Gastroesophageal sphincter (tissue), 4 donors: ENCODE measurements at regions not wholly inside any gene's neighbourhood (a gene's known extent, or its start where the extent isn't known, plus 50 kb on each side); places are given as distances from the start of the nearest gene placed in this dataset.

ENCODE experiments used
- ATAC-seq: fragments of 150-250 bp; one replicate; pipeline ENCODE4 v1.9.1; 2016; ENCODE audit warnings: mild to moderate bottlenecking, moderate library complexity
- H3K27ac ChIP-seq, 4 donors: fragments of 200-600 bp; sonication (generic) in 3 of 4; 1 replicate in 3 of 4; 2 replicates in 1 of 4; pipeline ENCODE4 v1.5.1; 2016 to 2019
- H3K27me3 ChIP-seq: fragments of 200-600 bp; sonication (generic); one replicate; pipeline ENCODE4 v1.5.1; 2019
- H3K36me3 ChIP-seq, 2 donors: fragments of 200-600 bp; sonication (generic); one replicate each; pipeline ENCODE4 v1.5.1; 2019; ENCODE audit warnings: control low read depth in 1 of 2
- H3K4me1 ChIP-seq, 3 donors: fragments of 200-600 bp; sonication (generic); 1 replicate in 2 of 3; 2 replicates in 1 of 3; pipeline ENCODE4 v1.5.1; 2016 to 2019; ENCODE audit warnings: control low read depth in 2 of 3
- H3K4me3 ChIP-seq, 2 donors: fragments of 200-600 bp; sonication (generic); one replicate each; pipeline ENCODE4 v1.5.1; 2019; ENCODE audit warnings: mild to moderate bottlenecking in 1 of 2, moderate library complexity in 1 of 2
- H3K9me3 ChIP-seq, 3 donors: fragments of 200-600 bp; sonication (generic); one replicate each; pipeline ENCODE4 v1.5.1; 2017 to 2019; ENCODE audit warnings: control low read depth in 2 of 3
- CTCF ChIP-seq, 4 experiments: fragments of 200-600 bp in 2 of 4; fragments of 450-650 bp in 2 of 4; sonication (generic) in 1 of 4; IDR thresholded peaks; one replicate each; pipeline ENCODE4 v1.5.1; 2017 to 2019; ENCODE audit warnings: antibody characterized with exemption in 4 of 4, mild to moderate bottlenecking in 2 of 4, moderate library complexity in 2 of 4
- EP300 ChIP-seq: sonication (generic); formaldehyde crosslinking; IDR thresholded peaks from one replicate; pipeline ENCODE4 v1.6.1; 2017; ENCODE audit warnings: antibody characterized with exemption, mild to moderate bottlenecking
- POLR2A ChIP-seq, 2 donors: fragments of 450-650 bp; IDR thresholded peaks; one replicate each; pipeline ENCODE4 v1.6.1; 2017; ENCODE audit warnings: antibody characterized with exemption in 2 of 2, mild to moderate bottlenecking in 2 of 2, moderate library complexity in 1 of 2
- POLR2AphosphoS5 ChIP-seq: sonication (generic); formaldehyde crosslinking; IDR thresholded peaks from one replicate; pipeline ENCODE4 v1.6.1; 2017; ENCODE audit warnings: antibody characterized with exemption
- WGBS, 2 donors: methylation state at CpG; one replicate each; pipeline ENCODE4 v1.1.5; 2018; ENCODE audit warnings: low coverage in 1 of 2; 5-methylcytosine and 5-hydroxymethylcytosine counted together

GRCh38 chr4:185885604-185886003, 73.6 kb upstream of the SORBS2 start:
- Histone ChIP-seq H3K4me1 (no peaks in the 10 kb centered on the region), H3K4me3 (no peak overlapping the region), H3K9me3 (no peaks in the 10 kb centered on the region), H3K36me3 (no peaks in the 10 kb centered on the region), H3K27ac (no peak overlapping the region), H3K27me3 (no peaks in the 10 kb centered on the region)
- no peak for TF ChIP-seq POLR2AphosphoS5
- no peak for TF ChIP-seq POLR2A (IDR thresholded peaks at IDR 0.05)
- TF ChIP-seq CTCF (IDR thresholded peaks at IDR 0.05) = no peak
- TF ChIP-seq EP300 = no peak
- ATAC-seq = no peak
- 81 to 87% methylated on average over 6 of the region's 6 CpGs for WGBS, 2 donors

- 63 to 73% methylated on average over 9 to 15 of the region's 15 CpGs for WGBS, 2 donors
- no peaks in the 10 kb centered on the region for H3K9me3 ChIP-seq
- no peaks in the 10 kb centered on the region for H3K27me3 ChIP-seq
- no peak overlapping the region for H3K4me3 ChIP-seq
- TF ChIP-seq CTCF (IDR thresholded peaks at IDR 0.05) (no peak), EP300 (no peak), POLR2AphosphoS5 (no peak), POLR2A (IDR thresholded peaks at IDR 0.05) (no peak)
- H3K36me3 ChIP-seq = no peaks in the 10 kb centered on the region
- no peak overlapping the region for H3K27ac ChIP-seq
- ATAC-seq = no peak
- no peaks in the 10 kb centered on the region for H3K4me1 ChIP-seq
Measured at GRCh38 chr4:185886832-185887524, 75.0 kb upstream of the SORBS2 start.

GRCh38 chr4:185888676-185889075, 76.7 kb upstream of the SORBS2 start:
- H3K4me1 ChIP-seq = no peaks in the 10 kb centered on the region
- H3K36me3 ChIP-seq = no peaks in the 10 kb centered on the region
- 93% methylated on average over 7 of the region's 7 CpGs; no CpG with 5 or more reads in 1 of the 2 donors for WGBS, 2 donors
- no peaks in the 10 kb centered on the region for H3K27me3 ChIP-seq
- peaks cover 0 to 6% (median 0%) of the 10 kb centered on the region in 3 donors for H3K9me3 ChIP-seq
- H3K4me3 ChIP-seq = no peak overlapping the region
- no peak for ATAC-seq
- TF ChIP-seq POLR2A (IDR thresholded peaks at IDR 0.05) (no peak), CTCF (IDR thresholded peaks at IDR 0.05) (no peak), EP300 (no peak), POLR2AphosphoS5 (no peak)
- no peak overlapping the region for H3K27ac ChIP-seq

GRCh38 chr4:185889585-185889984, 77.6 kb upstream of the SORBS2 start:
- no peaks in the 10 kb centered on the region for H3K36me3 ChIP-seq
- 98 to 100% methylated on average over 3 to 4 of the region's 4 CpGs for WGBS, 2 donors
- no peaks in the 10 kb centered on the region for H3K27me3 ChIP-seq
- no peaks in the 10 kb centered on the region for H3K4me1 ChIP-seq
- ATAC-seq = no peak
- H3K4me3 ChIP-seq = no peak overlapping the region
- H3K27ac ChIP-seq = no peak overlapping the region
- H3K9me3 ChIP-seq = peaks cover 0 to 7% (median 0%) of the 10 kb centered on the region in 3 donors
- no peak for TF ChIP-seq EP300
- no peak for TF ChIP-seq POLR2AphosphoS5
- no peak for TF ChIP-seq CTCF (IDR thresholded peaks at IDR 0.05)
- no peak for TF ChIP-seq POLR2A (IDR thresholded peaks at IDR 0.05)

GRCh38 chr4:185890196-185890595, 78.2 kb upstream of the SORBS2 start:
- Histone ChIP-seq H3K27ac (no peak overlapping the region), H3K9me3 (peaks cover 0 to 7% (median 0%) of the 10 kb centered on the region in 3 donors), H3K4me3 (no peak overlapping the region), H3K4me1 (no peaks in the 10 kb centered on the region), H3K36me3 (no peaks in the 10 kb centered on the region), H3K27me3 (no peaks in the 10 kb centered on the region)
- no peak for ATAC-seq
- TF ChIP-seq EP300 (no peak), CTCF (IDR thresholded peaks at IDR 0.05) (no peak), POLR2AphosphoS5 (no peak), POLR2A (IDR thresholded peaks at IDR 0.05) (no peak)
- 82 to 90% methylated on average over 5 of the region's 5 CpGs for WGBS, 2 donors
